Limb (tissue), 2 donors: ENCODE measurements at regions not wholly inside any gene's neighbourhood (a gene's known extent, or its start where the extent isn't known, plus 50 kb on each side); places are given as distances from the start of the nearest gene placed in this dataset.
A peak's percentile ranks its signal among the peaks of the same experiment; 100 is the strongest.

ENCODE experiments used
- DNase-seq, 2 donors: peaks; one replicate each; pipeline ENCODE4 v3.0.0-alpha.2; 2016; ENCODE audit errors: extremely low spot score in 2 of 2

DNA sequence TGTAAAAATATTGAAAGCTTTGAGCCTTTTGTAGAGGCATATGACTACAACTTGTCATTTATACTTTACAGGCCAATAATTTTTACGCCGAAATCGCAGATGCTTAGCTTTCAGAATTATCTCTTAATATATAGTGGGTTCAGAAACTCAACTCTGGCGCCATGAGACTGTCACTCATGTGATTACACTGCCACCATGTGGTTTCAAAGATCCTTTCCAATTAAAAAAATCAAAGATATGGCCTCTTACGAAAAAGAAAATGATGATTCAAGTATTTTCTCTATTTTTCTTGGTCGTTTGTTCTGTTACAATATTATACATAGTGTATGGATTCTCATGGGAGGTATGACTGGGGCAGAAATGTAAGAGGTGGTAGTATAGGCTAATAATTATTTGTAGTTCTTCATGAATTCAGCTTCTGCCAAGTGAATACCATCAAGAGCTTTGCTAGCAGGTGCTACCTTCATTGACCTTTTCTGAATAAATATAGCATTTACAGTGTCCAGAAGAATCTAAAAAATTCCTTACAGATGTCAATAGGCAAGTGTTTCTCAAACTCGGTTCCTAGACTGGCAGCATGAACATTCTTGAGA lies 751.7 kb upstream of the GOLIM4 start:
- DNase-seq = peak in 1 of 2 donors; percentile 64

DNA sequence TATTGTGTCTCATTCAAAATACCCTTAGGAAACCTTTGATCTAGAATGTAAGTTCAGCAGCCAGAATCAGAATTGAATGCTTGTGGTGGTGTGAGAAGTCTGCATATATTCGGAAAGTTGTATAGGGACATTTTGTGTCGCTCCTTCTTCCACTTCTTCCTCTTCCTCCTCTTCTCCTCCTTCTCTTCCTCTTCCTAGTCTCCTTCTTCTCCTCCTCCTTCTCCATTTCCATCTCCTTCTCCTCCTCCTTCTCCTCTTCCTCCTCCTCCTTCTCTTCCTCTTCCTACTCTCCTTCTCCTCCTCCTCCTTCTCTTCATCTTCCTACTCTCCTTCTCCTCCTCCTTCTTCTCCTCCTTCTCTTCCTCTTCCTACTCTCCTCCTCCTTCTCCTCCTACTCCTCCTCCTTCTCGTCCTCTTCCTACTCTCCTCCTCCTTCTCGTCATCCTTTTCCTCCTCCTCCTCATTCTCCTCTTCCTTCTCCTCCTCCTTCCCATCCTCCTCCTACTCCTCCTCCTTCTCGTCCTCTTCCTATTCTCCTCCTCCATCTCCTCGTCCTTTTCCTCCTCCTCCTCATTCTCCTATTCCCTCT lies 749.3 kb upstream of the GOLIM4 start:
- DNase-seq = no peak

DNA sequence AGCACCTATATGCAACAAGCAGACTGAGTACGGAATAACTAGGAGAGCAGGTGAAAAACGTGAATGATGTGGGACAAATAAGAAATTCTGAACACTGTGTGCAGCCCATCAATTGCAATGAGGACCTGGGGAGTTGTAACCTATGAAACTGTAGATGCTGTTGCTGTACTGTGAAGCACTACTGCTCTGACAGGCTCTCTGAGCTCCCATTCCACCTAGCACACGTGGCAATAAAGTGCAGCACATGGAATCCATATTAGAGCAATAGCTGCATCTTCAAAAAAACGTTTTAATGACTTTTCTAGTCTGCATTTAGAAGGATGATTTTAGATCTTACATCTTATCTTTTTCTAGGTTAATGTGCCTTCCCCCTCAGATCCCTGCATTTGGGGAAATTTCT lies 748.7 kb upstream of the GOLIM4 start:
- DNase-seq = no peak

DNA sequence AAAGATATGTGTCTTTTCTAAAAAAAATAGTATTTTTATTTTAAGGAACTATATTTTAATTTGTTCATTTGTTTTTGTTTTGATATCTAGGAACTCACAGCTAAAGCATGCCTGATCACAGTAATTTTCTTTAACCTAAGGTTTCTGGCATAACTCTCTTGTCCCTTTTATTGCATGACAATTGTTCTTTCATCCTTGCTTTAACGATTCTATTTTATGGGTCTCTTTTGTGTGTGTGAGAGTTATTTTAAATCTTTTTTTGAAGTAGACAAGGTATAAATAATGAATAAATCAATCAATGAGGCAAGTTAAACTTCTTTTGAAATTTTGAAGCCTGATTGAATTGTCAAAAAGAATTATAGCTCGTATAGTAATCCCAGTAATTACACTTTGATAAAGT lies 747.8 kb upstream of the GOLIM4 start:
- DNase-seq = no peak

DNA sequence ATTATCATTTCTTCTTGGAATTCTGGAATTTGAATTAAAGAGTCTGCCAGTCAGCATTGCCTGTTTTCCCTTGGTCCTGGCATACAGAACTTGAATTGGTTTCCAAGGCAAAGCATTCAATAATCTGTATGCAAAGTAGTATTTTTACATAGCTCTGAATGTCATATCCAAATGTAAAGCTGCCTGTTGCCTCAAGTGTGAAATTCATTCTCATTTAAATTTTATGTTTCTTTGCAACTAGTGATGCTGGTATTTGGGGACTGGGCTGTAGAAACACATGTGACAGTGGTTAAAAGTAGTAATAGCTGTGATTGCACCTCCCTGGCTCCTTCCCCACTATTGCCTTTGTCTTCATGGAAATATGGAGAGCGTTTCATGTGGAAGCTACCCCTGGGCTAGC lies 743.9 kb upstream of the GOLIM4 start:
- DNase-seq = no peak

DNA sequence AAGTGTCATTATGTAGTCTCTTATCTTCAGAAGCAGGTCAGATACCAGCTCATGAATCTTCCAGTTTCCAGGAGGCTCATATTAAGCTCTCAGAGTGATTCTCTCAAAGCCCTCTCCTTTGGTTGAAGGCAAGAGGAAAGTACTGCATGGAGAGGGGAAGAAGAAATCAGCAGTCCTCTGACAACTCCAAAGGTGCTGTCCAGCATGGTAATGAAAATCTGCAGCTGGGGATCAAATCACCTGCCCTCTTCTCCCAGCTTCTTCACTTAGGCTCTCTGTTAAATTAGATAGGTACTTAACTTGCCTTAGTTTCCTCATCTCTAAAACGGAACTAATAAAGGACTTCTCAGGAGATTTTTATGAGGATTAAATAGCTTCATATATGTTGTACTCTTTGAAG lies 738.8 kb upstream of the GOLIM4 start:
- DNase-seq = no peak

DNA sequence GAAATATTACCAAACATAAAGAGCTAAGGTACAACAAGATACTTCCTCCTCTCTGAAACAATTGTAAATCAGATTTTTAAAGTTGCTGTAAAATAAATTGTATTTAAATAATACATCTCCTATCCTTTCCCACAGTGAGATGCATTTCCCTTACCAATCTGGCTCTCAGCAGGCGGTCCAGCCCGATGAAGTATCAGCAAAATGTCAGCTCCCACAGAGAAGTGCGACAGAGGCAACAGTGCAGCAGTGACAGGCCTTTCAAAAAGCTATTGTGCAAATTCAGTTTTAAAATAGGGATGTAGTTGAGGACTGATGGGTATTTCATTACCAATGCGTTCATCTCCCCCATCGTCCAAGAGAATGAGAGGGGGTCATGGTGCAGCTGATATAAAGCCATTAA lies 733.2 kb upstream of the GOLIM4 start:
- no peak for DNase-seq

DNA sequence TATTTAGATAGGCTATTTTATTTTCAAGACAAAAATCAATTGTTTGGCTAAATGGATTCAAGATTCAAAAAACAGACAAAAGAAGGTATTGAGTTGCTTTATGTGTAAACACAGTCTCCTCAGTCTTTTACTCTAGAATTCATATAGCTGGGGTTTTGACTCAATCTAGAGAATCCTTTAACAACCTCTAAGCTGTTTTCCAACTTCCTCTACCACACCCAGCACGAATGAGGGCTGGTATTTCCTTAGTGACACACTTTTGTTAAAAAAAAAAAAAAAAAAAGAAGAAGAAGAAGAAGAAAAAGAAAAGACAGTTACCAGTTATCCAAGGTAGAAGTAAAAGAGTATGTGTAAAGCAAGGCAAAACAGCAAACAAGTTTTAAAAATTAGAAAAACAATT lies 732.8 kb upstream of the GOLIM4 start:
- DNase-seq = no peak

DNA sequence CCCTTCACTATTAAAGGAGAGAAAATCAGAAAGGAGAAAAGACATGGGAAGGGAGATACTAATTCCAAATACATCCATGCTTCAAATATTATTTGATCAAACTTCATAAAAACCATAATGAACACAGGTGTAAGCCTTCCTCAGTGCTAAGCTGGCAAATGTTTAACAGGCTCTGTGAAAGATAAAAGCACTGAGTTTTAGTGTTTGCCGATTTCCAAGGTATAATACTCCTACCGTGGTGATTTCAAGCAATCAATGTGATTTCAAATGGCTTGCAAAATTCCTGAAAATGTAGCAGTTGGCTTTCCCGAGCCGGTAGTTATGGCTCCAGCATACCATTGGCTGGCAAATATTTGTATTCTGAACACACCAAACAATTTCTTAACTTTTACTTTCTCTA lies 732.3 kb upstream of the GOLIM4 start:
- DNase-seq = no peak

DNA sequence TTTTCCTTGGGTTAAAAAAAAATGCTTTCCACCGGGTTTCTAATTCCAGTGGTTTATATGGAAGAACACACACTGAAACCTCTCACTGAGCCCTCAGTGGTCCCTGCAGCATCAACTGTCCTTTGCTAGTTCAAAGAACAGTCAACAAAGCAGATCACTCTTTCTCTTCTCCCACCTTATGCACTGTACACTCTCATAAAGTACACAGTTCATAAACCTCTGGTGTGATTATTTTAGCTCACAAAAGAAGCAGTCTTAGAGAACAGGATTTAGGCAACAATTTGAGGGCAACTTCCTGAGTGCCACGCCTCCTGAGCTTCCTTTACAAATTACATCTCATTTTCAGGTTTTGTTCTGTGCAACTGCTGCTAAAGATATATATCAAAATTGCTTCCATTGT lies 728.4 kb upstream of the GOLIM4 start:
- DNase-seq = no peak

DNA sequence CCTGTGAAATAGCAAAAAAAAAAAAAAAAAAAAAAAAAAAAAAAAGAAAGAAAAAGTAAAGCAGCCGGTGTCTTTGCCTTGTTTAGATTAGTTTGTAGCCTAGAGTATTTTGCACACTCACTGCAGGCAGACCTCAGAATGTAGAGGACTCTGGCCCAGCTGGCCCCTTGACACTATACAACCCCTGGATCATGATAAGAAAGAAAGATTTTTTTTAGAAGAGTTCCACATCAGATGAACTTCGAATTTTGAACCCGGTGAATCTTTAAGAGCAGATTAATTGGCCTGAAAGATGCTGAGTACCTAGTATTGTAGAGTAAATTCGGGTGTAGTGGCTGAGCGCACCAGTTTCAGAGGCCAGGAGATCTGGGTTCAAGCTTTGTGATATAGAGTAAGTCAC lies 727.7 kb upstream of the GOLIM4 start:
- no peak for DNase-seq

DNA sequence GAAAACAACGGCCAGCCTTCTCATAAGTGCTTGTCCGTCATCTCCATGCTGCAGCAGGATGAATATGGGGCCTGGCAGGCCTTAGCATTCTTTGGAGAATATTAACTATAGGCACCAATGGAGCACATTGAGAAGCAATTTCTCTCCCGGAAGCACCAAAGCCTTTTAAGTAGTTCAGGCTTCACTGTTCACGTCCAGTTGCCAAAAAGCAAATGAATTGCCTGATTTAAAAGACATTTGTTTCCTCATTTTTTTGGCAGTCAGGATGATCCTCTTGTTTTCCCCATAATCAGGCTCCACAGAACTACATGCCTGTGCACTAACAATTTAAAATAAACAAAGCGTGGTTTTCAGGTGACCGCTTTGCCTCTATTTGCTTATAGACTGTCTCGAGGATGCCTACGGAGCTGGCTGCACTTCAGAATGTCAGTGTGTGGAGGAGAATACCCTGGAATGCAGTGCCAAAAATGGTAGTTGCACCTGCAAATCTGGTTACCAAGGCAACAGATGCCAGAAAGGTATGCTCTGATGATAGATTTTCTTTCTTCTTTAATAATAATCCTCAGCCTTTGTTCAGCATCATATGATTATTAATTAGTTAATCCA lies 725.2 kb upstream of the GOLIM4 start:
- no peak for DNase-seq

DNA sequence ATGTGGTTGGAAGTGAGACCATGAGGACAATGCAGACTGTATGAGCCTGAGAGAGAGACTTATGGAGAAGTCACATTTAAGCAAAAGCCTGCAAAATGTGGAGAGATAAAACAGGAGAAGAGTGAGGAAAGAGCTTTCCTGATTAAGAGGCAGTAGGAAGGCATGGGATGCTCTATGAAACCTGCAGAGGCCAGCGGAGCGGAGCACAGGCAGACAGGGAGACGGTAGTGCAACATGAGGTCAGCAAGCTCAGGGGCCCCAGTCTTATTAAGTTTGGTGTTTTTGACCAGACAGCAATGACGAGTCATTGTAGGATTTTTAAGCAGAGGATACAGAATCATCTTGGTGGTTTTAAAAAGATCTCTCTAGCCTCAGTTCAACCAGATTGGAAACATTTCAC lies 721.5 kb upstream of the GOLIM4 start:
- DNase-seq = no peak

DNA sequence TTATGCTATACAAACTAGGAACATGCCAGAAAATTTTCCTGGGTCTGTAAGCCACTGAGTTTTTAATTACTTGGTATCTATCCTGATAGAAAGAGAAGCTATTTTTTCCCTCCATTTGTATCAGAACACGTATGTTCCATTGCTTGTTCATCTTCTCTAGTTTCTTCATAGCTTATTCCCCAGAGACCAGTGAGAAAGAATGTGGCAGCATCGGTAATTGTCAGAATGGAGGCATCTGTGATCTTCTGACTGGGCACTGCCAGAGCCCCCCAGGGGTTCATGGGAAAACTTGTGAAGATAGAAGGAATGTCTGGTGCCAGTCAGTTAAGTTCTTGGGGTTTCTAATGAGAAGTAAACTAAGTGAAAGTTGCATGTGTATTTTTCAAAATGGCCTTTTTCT lies 720.2 kb upstream of the GOLIM4 start:
- DNase-seq = no peak

DNA sequence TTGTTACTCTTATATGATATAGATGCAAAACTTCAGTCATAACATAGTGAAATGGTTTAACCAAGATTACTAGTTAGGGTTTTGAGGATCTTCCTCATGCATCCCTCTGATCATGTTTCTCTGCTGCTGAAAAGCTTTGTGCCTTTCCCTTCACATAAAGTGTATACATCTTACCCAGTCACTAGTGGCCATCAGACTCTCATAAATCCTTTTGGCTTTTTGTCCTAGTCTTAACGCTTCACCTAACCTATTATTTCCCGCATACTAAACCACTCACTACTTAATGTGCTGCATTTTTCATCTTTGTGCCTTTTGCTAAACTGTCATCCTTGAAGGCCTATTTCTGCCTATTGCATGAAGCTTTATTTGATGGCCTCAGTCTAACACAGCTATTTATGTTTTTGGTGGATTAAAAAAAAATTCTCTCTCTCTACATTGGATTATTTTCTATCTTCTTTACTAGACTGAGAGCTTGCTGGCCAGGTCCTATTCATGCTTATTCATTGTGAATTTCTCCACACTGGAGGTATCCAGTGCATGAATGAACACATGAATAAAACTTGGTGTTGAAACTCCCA lies 717.6 kb upstream of the GOLIM4 start:
- no peak for DNase-seq

DNA sequence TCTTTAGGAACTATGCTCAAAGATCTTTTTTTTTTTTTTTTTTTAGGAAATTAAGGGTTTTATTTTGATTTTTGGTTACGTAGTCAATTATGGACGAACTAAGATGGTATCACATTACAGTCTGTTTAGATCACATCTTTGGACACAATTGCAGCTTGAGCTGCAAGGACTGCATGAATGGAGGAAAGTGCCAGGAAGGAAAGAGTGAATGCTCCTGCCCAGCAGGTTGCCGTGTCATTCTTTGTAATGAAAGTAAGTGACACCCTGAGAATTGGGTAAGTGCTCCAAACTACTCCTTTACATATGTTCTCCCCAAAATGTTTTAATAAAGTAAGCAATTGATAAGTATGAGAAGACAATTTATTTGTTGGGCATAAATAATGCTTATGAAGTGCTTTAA lies 716.5 kb upstream of the GOLIM4 start:
- no peak for DNase-seq

DNA sequence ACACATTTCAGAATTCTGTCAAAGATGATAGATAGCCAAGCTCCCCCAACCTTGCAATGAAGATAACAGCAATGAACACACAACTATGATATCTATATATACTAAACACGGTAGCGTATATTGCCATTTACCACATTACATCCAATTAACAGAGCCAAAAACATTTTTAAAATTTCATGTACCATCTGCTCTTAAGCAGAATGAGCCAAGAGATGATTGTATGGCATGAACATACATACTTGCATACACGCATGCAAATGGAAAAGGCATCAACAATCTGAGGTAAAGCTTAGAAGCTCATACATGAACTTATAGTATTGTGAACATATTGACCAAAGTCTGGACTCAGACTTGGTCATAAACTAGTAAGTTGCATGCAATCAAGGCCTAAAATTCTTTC lies 712.9 kb upstream of the GOLIM4 start:
- DNase-seq = no peak

DNA sequence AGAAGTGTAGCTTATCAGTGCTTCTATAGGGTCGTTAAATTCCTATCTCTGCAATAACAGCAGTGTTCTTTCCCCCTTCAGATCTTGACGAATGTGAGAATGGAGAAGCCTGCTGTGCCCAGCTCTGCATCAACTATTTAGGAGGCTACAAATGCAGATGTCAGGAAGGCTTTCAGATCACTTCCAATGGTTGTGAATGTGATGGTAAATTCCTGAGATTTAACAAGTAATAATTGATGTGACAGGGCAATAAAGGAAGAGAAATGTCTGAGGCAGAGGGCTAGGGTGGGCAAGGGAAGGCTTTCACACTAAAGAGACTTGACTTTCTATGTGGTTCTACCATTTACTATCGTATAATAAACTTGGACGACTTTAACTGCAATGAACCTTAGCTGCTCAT lies 711.7 kb upstream of the GOLIM4 start:
- DNase-seq = no peak

DNA sequence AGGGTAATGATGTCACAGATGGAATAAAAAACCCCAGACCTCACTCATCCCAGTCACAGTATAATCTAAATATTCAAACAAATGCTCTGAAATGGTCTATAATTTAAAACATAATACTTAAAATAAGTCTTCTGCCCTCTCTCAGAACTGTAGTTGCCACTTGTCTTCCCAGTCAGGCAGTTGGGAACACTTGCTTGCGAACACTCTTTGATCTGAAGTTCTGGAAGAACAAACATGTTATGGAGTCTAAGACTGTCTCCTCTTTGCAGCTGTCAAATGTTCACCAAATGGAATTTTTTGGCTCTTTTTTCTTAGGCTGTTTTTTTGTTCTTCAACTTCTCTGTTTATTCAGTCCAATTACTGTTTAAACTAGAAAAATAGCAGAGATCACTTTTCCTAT lies 711.1 kb upstream of the GOLIM4 start:
- DNase-seq = peak in 1 of 2 donors; percentile 6

DNA sequence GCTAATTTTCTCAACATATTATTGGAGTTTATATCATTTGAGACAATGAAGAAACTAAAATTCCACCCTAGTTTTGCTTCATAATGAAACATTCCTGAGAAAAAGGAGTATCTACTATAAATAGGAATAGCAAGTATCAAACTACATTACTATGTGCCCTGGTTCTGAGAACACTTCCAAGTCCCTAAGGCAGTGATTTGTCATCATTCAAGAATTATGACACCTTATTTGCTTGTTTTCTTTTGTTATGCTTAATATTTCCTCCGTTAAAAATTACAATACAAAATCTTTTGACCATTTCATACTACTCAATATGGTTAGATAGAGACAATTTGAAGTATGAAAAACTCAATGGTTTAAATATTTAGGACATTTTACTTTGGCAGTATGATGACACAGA lies 707.8 kb upstream of the GOLIM4 start:
- no peak for DNase-seq

DNA sequence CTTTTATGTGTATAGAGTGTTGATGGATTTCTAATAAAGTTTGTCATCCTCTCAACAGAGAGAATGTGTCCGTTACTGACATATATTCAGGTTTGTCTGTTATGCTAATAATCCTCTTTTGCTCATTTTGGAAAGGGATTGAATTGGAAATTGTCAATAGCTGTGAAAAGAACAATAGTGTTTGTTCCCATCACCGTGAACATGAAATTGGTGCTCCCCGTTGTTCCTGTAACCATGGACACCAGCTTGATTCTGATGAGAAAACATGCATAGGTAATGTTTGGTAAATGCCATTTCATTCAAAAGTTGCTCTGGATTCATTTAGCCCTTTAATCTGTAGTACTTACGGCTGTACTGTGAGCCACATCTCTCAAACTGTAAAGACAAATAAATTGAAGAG lies 707.0 kb upstream of the GOLIM4 start:
- DNase-seq = no peak

DNA sequence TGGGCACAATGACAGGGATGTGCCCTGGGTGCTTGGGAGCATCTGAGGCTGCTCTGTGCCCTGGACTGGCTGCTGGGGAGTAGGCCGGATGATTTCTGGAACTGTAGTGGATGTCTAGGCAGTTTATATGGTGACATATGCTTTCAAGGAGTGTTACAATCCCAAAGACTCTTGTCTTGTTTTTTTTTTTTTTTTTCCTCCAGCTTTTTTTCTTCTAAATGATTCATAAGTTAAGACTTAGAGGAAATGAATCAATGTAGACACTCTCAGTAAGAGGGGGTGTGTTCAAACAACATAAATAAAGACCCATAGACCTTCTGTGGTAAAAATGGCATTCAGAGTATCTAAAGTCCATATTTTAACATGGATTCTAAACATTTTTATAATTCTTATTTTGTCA lies 706.1 kb upstream of the GOLIM4 start:
- no peak for DNase-seq

DNA sequence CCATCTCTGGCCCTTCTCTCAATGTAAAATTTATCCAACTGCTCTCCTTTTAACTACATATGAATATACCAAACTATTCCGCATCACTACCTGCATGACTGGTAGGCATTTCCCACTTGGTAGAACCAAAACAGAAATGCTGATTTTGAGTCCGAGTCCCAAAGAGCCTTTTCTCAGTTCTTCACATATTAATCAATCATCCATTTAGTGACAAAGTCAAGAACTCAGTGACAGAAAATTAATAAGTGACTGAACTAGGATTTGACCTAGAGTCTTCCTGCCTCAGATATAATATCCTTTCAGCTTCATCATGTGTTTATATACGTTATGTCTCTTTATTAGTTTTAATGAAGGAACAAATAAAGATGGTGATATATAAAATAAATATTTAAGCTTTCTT lies 700.6 kb upstream of the GOLIM4 start:
- no peak for DNase-seq
